ENCODE measurements at regions not wholly inside any gene's neighbourhood (a gene's known extent, or its start where the extent isn't known, plus 50 kb on each side); places are given as distances from the start of the nearest gene placed in this dataset.

DNA sequence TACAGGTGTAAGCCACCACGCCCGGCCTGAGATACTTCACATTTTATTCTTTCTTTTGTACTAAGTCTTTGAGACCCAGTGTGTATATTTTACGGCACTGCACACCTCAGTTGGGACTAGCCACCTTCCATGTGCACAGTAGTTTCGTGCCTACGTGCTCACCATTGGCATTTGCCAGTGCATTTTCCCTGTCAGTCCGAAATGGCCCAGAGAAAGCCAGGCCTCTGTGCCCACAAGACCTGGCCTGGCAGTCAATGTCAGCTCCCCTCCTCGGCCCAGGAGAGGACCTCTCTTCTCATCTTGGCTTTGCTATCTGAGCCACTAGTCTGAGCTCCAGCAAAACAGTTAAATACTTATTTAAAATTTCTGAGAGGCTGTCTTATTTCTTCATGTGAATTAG, 147.8 kb upstream of the KLHL29 start:
- TF ChIP-seq MAFK (IDR thresholded peaks at IDR 0.05; ENCODE audit: low read depth, low read length) (no peak), RAD21 (IDR thresholded peaks at IDR 0.05; ENCODE audit: low read length) (no peak), RFX5 (IDR thresholded peaks at IDR 0.05; ENCODE audit: low read depth, low read length) (no peak), POLR2A (IDR thresholded peaks at IDR 0.05; ENCODE audit: low read depth, low read length) (no peak), MXI1 (IDR thresholded peaks at IDR 0.05; ENCODE audit: borderline replicate concordance, low read depth, low read length) (no peak), CHD1 (IDR thresholded peaks at IDR 0.05; ENCODE audit: low read depth, low read length) (no peak), SMC3 (IDR thresholded peaks at IDR 0.05; ENCODE audit: low read depth, low read length) (no peak), RCOR1 (IDR thresholded peaks at IDR 0.05; ENCODE audit: insufficient replicate concordance, low read length) (no peak), FOS (IDR thresholded peaks at IDR 0.05; ENCODE audit: low read depth, low read length) (no peak), CEBPB (IDR thresholded peaks at IDR 0.05; ENCODE audit: low read depth, low read length) (no peak), BHLHE40 (IDR thresholded peaks at IDR 0.05; ENCODE audit: low read depth, low read length) (no peak)
- TF ChIP-seq, protein P1, sequence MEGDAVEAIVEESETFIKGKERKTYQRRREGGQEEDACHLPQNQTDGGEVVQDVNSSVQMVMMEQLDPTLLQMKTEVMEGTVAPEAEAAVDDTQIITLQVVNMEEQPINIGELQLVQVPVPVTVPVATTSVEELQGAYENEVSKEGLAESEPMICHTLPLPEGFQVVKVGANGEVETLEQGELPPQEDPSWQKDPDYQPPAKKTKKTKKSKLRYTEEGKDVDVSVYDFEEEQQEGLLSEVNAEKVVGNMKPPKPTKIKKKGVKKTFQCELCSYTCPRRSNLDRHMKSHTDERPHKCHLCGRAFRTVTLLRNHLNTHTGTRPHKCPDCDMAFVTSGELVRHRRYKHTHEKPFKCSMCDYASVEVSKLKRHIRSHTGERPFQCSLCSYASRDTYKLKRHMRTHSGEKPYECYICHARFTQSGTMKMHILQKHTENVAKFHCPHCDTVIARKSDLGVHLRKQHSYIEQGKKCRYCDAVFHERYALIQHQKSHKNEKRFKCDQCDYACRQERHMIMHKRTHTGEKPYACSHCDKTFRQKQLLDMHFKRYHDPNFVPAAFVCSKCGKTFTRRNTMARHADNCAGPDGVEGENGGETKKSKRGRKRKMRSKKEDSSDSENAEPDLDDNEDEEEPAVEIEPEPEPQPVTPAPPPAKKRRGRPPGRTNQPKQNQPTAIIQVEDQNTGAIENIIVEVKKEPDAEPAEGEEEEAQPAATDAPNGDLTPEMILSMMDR (conservative IDR thresholded peaks at IDR 0.05; ENCODE audit: low read depth, low read length) = no peak
- TF ChIP-seq, protein P2, sequence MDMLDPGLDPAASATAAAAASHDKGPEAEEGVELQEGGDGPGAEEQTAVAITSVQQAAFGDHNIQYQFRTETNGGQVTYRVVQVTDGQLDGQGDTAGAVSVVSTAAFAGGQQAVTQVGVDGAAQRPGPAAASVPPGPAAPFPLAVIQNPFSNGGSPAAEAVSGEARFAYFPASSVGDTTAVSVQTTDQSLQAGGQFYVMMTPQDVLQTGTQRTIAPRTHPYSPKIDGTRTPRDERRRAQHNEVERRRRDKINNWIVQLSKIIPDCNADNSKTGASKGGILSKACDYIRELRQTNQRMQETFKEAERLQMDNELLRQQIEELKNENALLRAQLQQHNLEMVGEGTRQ (IDR thresholded peaks at IDR 0.05; ENCODE audit: low read depth, low read length) = no peak

Measured in IMR-90 (cell line).